Chondrocyte (in vitro differentiated cells): ENCODE measurements at regions not wholly inside any gene's neighbourhood (a gene's known extent, or its start where the extent isn't known, plus 50 kb on each side); places are given as distances from the start of the nearest gene placed in this dataset.

Source experiments
- DNase-seq: peaks from one replicate; pipeline ENCODE4 v3.0.0; 2021; ENCODE audit warnings: mixed read lengths, low spot score
- H3K27ac Mint-ChIP-seq: one replicate; pipeline ENCODE4 v1.8.0; 2021; ENCODE audit warnings: mild to moderate bottlenecking, moderate library complexity, mixed read lengths; ENCODE audit not compliant: unreplicated experiment
- H3K27me3 Mint-ChIP-seq: 2 replicates; pipeline ENCODE4 v1.8.0; 2021; ENCODE audit warnings: low read depth, mixed read lengths
- H3K36me3 Mint-ChIP-seq: 2 replicates; pipeline ENCODE4 v1.8.0; 2021; ENCODE audit warnings: low read depth, mixed read lengths
- H3K4me1 Mint-ChIP-seq: 2 replicates; pipeline ENCODE4 v1.8.0; 2021; ENCODE audit warnings: low read depth, mild to moderate bottlenecking, mixed read lengths
- H3K4me3 Mint-ChIP-seq: one replicate; pipeline ENCODE4 v1.8.0; 2021; ENCODE audit warnings: mild to moderate bottlenecking, moderate library complexity, mixed read lengths; ENCODE audit not compliant: unreplicated experiment
- H3K9me3 Mint-ChIP-seq: 2 replicates; pipeline ENCODE4 v1.8.0; 2021; ENCODE audit warnings: low read depth, mixed read lengths
- CTCF ChIP-seq: fragments of 200-600 bp; sonication (generic); IDR thresholded peaks from 2 replicates; pipeline ENCODE4 v1.5.0; 2021; ENCODE audit warnings: antibody characterized with exemption, mild to moderate bottlenecking, moderate library complexity

GRCh38 chr6:153944201-153944600, 94.8 kb upstream of the OPRM1 start:
- Mint-ChIP-seq H3K36me3 (no peaks in the 10 kb centered on the region), H3K9me3 (no peaks in the 10 kb centered on the region), H3K4me1 (peaks cover 6% of the 10 kb centered on the region), H3K4me3 (no peak overlapping the region), H3K27me3 (peaks cover 21% of the 10 kb centered on the region), H3K27ac (no peak overlapping the region)
- TF ChIP-seq CTCF, result no peak
- DNase-seq, result no peak

- no peaks in the 10 kb centered on the region for H3K36me3 Mint-ChIP-seq
- H3K4me3 Mint-ChIP-seq, result no peak overlapping the region
- H3K27me3 Mint-ChIP-seq, result peaks cover 28% of the 10 kb centered on the region
- no peaks in the 10 kb centered on the region for H3K9me3 Mint-ChIP-seq
- TF ChIP-seq CTCF, result no peak
- no peaks in the 10 kb centered on the region for H3K4me1 Mint-ChIP-seq
- no peak for DNase-seq
- no peak overlapping the region for H3K27ac Mint-ChIP-seq
Measured at GRCh38 chr6:153942361-153942760, 96.7 kb upstream of the OPRM1 start.

GRCh38 chr6:153941768-153942167, 97.3 kb upstream of the OPRM1 start:
- H3K27me3 Mint-ChIP-seq, result peaks cover 25% of the 10 kb centered on the region
- DNase-seq, result no peak
- no peak for TF ChIP-seq CTCF
- no peaks in the 10 kb centered on the region for H3K4me1 Mint-ChIP-seq
- H3K9me3 Mint-ChIP-seq, result no peaks in the 10 kb centered on the region
- H3K27ac Mint-ChIP-seq, result no peak overlapping the region
- H3K4me3 Mint-ChIP-seq, result no peak overlapping the region
- H3K36me3 Mint-ChIP-seq, result no peaks in the 10 kb centered on the region

- Mint-ChIP-seq H3K9me3 (peaks cover 11% of the 10 kb centered on the region), H3K27me3 (peaks cover 10% of the 10 kb centered on the region)
Measured at GRCh38 chr6:153938876-153939275, 100.2 kb upstream of the OPRM1 start.

GRCh38 chr6:153931431-153931830, 107.6 kb upstream of the OPRM1 start:
- Mint-ChIP-seq H3K27ac (no peak overlapping the region), H3K4me1 (no peaks in the 10 kb centered on the region), H3K27me3 (peaks cover 2% of the 10 kb centered on the region), H3K36me3 (no peaks in the 10 kb centered on the region), H3K4me3 (no peak overlapping the region), H3K9me3 (peaks cover 10% of the 10 kb centered on the region)
- TF ChIP-seq CTCF, result no peak
- no peak for DNase-seq

More at GRCh38 chr6:153938876-153939275, 100.2 kb upstream of the OPRM1 start:
- no peak for DNase-seq
- Mint-ChIP-seq H3K4me1 (no peaks in the 10 kb centered on the region), H3K27ac (no peak overlapping the region), H3K36me3 (no peaks in the 10 kb centered on the region), H3K4me3 (no peak overlapping the region)
- no peak for TF ChIP-seq CTCF
